Right renal pelvis (tissue), 4 donors: ENCODE measurements at regions not wholly inside any gene's neighbourhood (a gene's known extent, or its start where the extent isn't known, plus 50 kb on each side); places are given as distances from the start of the nearest gene placed in this dataset.

Experiments
- DNase-seq, 4 donors: peaks; one replicate each; pipeline ENCODE4 v3.0.0-alpha.2; 2013; ENCODE audit warnings: low read depth in 4 of 4, low spot score in 3 of 4, missing footprints in 1 of 4

- no peak for DNase-seq
Measured at GRCh38 chr11:82676483-82677094, 57.1 kb downstream of the FAM181B start.

GRCh38 chr11:82675838-82676237 is 57.8 kb downstream of the FAM181B start:
- no peak for DNase-seq

GRCh38 chr11:82673631-82674030 is 60.0 kb downstream of the FAM181B start:
- no peak for DNase-seq

GRCh38 chr11:82671451-82671850 is 62.2 kb downstream of the FAM181B start:
- DNase-seq = no peak

GRCh38 chr11:82663535-82663934 is 70.1 kb downstream of the FAM181B start:
- no peak for DNase-seq

GRCh38 chr11:82653752-82654151 is 79.9 kb downstream of the FAM181B start:
- DNase-seq = no peak

GRCh38 chr11:82639251-82639650 is 94.4 kb downstream of the FAM181B start:
- DNase-seq = peak in 1 of 4 donors; percentile 14

GRCh38 chr11:82636615-82637014 is 97.0 kb downstream of the FAM181B start:
- DNase-seq = no peak

- DNase-seq = no peak
Measured at GRCh38 chr11:82634091-82634490, 99.6 kb downstream of the FAM181B start.

- DNase-seq = peak in 1 of 4 donors; percentile 25
Measured at GRCh38 chr11:82631722-82632630, 101.7 kb downstream of the FAM181B start.

- no peak for DNase-seq
Measured at GRCh38 chr11:82610671-82611070, 123.0 kb downstream of the FAM181B start.

GRCh38 chr11:82606738-82607137 is 126.9 kb downstream of the FAM181B start:
- DNase-seq = no peak

- DNase-seq = peak in 2 of 4 donors; percentile 26 to 41
Measured at GRCh38 chr11:82601711-82602110, 132.0 kb downstream of the FAM181B start.

- no peak for DNase-seq
Measured at GRCh38 chr11:82599836-82600235, 133.8 kb downstream of the FAM181B start.

- no peak for DNase-seq
Measured at GRCh38 chr11:82586581-82586980, 147.1 kb downstream of the FAM181B start.

GRCh38 chr11:82577246-82577645 is 156.4 kb downstream of the FAM181B start:
- DNase-seq = no peak

GRCh38 chr11:82560836-82561235 is 172.8 kb downstream of the FAM181B start:
- DNase-seq = no peak

- no peak for DNase-seq
Measured at GRCh38 chr11:82559609-82560008, 174.1 kb downstream of the FAM181B start.

- DNase-seq = no peak
Measured at GRCh38 chr11:82557274-82557673, 176.4 kb downstream of the FAM181B start.

GRCh38 chr11:82556210-82556609 is 177.5 kb downstream of the FAM181B start:
- no peak for DNase-seq

GRCh38 chr11:82546661-82547557 is 186.8 kb downstream of the FAM181B start:
- DNase-seq = no peak
